ENCODE measurements at regions not wholly inside any gene's neighbourhood (a gene's known extent, or its start where the extent isn't known, plus 50 kb on each side); places are given as distances from the start of the nearest gene placed in this dataset.

- no peak for DNase-seq (ENCODE audit: low read depth)
Observed at GRCh38 chr1:86296305-86297205, 99.6 kb downstream of the ODF2L start.

GRCh38 chr1:86289746-86290145 lies 106.4 kb downstream of the ODF2L start:
- DNase-seq (ENCODE audit: low read depth), result no peak

- DNase-seq (ENCODE audit: low read depth), result no peak
Observed at GRCh38 chr1:86289161-86289560, 107.0 kb downstream of the ODF2L start.

- no peak for DNase-seq (ENCODE audit: low read depth)
Observed at GRCh38 chr1:86288586-86289147, 107.5 kb downstream of the ODF2L start.

- DNase-seq (ENCODE audit: low read depth), result no peak
Observed at GRCh38 chr1:86285796-86286195, 110.3 kb downstream of the ODF2L start.

- DNase-seq (ENCODE audit: low read depth), result no peak
Observed at GRCh38 chr1:86282611-86283010, 113.5 kb downstream of the ODF2L start.

GRCh38 chr1:86277936-86278335 lies 118.2 kb downstream of the ODF2L start:
- peak; percentile 63 for DNase-seq (ENCODE audit: low read depth)

- no peak for DNase-seq (ENCODE audit: low read depth)
Observed at GRCh38 chr1:86273066-86273465, 116.5 kb upstream of the COL24A1 start.

- DNase-seq (ENCODE audit: low read depth), result no peak
Observed at GRCh38 chr1:86272083-86272482, 115.5 kb upstream of the COL24A1 start.

GRCh38 chr1:86271046-86271445 lies 114.5 kb upstream of the COL24A1 start:
- DNase-seq (ENCODE audit: low read depth), result no peak

- no peak for DNase-seq (ENCODE audit: low read depth)
Observed at GRCh38 chr1:86263101-86263500, 106.5 kb upstream of the COL24A1 start.

- no peak for DNase-seq (ENCODE audit: low read depth)
Observed at GRCh38 chr1:86260476-86260875, 103.9 kb upstream of the COL24A1 start.

GRCh38 chr1:86259390-86259789 lies 102.8 kb upstream of the COL24A1 start:
- peak; percentile 22 for DNase-seq (ENCODE audit: low read depth)

- DNase-seq (ENCODE audit: low read depth), result peak; percentile 8
Observed at GRCh38 chr1:86258101-86258500, 101.5 kb upstream of the COL24A1 start.

- DNase-seq (ENCODE audit: low read depth), result peak; percentile 29
Observed at GRCh38 chr1:86247597-86248279, 91.2 kb upstream of the COL24A1 start.

- DNase-seq (ENCODE audit: low read depth), result no peak
Observed at GRCh38 chr1:86245566-86246190, 89.1 kb upstream of the COL24A1 start.

- DNase-seq (ENCODE audit: low read depth), result no peak
Observed at GRCh38 chr1:86239894-86240293, 83.3 kb upstream of the COL24A1 start.

- no peak for DNase-seq (ENCODE audit: low read depth)
Observed at GRCh38 chr1:86239490-86239889, 82.9 kb upstream of the COL24A1 start.

GRCh38 chr1:86238226-86238625 lies 81.7 kb upstream of the COL24A1 start:
- no peak for DNase-seq (ENCODE audit: low read depth)

- no peak for DNase-seq (ENCODE audit: low read depth)
Observed at GRCh38 chr1:86235852-86236251, 79.3 kb upstream of the COL24A1 start.

- DNase-seq (ENCODE audit: low read depth), result no peak
Observed at GRCh38 chr1:86233403-86233802, 76.8 kb upstream of the COL24A1 start.

GRCh38 chr1:86231076-86231475 lies 74.5 kb upstream of the COL24A1 start:
- DNase-seq (ENCODE audit: low read depth), result no peak
